WTC11 (cell line): ENCODE measurements at regions not wholly inside any gene's neighbourhood (a gene's known extent, or its start where the extent isn't known, plus 50 kb on each side); places are given as distances from the start of the nearest gene placed in this dataset.

Experiments
- ATAC-seq: fragments of 200-7000 bp; cut with Tn5 transposase; 2 replicates; pipeline ENCODE4 v1.10.0; 2021; ENCODE audit warnings: mild to moderate bottlenecking, moderate library complexity
- CTCF ChIA-PET: fragments of 300-600 bp; sonication (Branson Sonifier 250); formaldehyde crosslinking; loops from one replicate; lab custom pipeline; 2021; ENCODE audit warnings: antibody characterized with exemption; lab: Charles Lee
- POLR2A ChIA-PET: fragments of 350-600 bp; sonication (Branson Sonifier 250); formaldehyde crosslinking; loops from one replicate; lab custom pipeline; 2021; ENCODE audit warnings: antibody characterized with exemption; lab: Charles Lee
- DNase-seq: peaks from one replicate; pipeline ENCODE4 v3.0.0; 2021; ENCODE audit warnings: low spot score
- H3K27ac Mint-ChIP-seq: 2 replicates; pipeline ENCODE4 v1.8.0; 2021; ENCODE audit warnings: mixed read lengths
- H3K27me3 Mint-ChIP-seq: 2 replicates; pipeline ENCODE4 v1.8.0; 2021; ENCODE audit warnings: low read depth, mild to moderate bottlenecking, moderate library complexity, mixed read lengths
- H3K36me3 Mint-ChIP-seq: 2 replicates; pipeline ENCODE4 v1.8.0; 2021; ENCODE audit warnings: mixed read lengths
- H3K4me1 Mint-ChIP-seq: 2 replicates; pipeline ENCODE4 v1.8.0; 2022; ENCODE audit warnings: mixed read lengths
- H3K4me3 Mint-ChIP-seq: 2 replicates; pipeline ENCODE4 v1.8.0; 2021; ENCODE audit warnings: mild to moderate bottlenecking, moderate library complexity, mixed read lengths
- H3K9me3 Mint-ChIP-seq: 2 replicates; pipeline ENCODE4 v1.8.0; 2021; ENCODE audit warnings: mixed read lengths
- ARID4B ChIP-seq: sonication (generic); formaldehyde crosslinking; IDR thresholded peaks from 2 replicates; pipeline ENCODE4 v1.8.0; 2023; ENCODE audit warnings: missing genetic modification reagents, mild to moderate bottlenecking, borderline replicate concordance
- ATF1 ChIP-seq: sonication (generic); formaldehyde crosslinking; IDR thresholded peaks from 2 replicates; pipeline ENCODE4 v1.8.1; 2023; ENCODE audit warnings: mild to moderate bottlenecking, moderate library complexity, missing genetic modification reagents
- ATF2 ChIP-seq: sonication (generic); formaldehyde crosslinking; IDR thresholded peaks from 2 replicates; pipeline ENCODE4 v1.8.1; 2022; ENCODE audit warnings: low read depth, missing genetic modification reagents, borderline replicate concordance
- ATF3 ChIP-seq: sonication (generic); formaldehyde crosslinking; conservative IDR thresholded peaks from 2 replicates; pipeline ENCODE4 v1.8.1; 2022; ENCODE audit warnings: mild to moderate bottlenecking, missing genetic modification reagents
- CTCF ChIP-seq: fragments of 200-600 bp; IDR thresholded peaks from 2 replicates; pipeline ENCODE4 v1.8.0; 2022; ENCODE audit warnings: antibody characterized with exemption
- E2F1 ChIP-seq: sonication (generic); formaldehyde crosslinking; IDR thresholded peaks from 2 replicates; pipeline ENCODE4 v1.8.0; 2022; ENCODE audit warnings: mild to moderate bottlenecking, missing genetic modification reagents
- E2F4 ChIP-seq: sonication (generic); formaldehyde crosslinking; IDR thresholded peaks from 2 replicates; pipeline ENCODE4 v1.8.1; 2022; ENCODE audit warnings: low read depth, mild to moderate bottlenecking, moderate library complexity, missing genetic modification reagents, borderline replicate concordance
- FOXP4 ChIP-seq: sonication (generic); formaldehyde crosslinking; IDR thresholded peaks from 2 replicates; pipeline ENCODE4 v1.8.0; 2022; ENCODE audit warnings: mild to moderate bottlenecking, missing genetic modification reagents
- GTF2I ChIP-seq: fragments of 250-450 bp; sonication (Bioruptor Pico); conservative IDR thresholded peaks from 2 replicates; pipeline ENCODE4 v1.4.0; 2021; ENCODE audit warnings: mild to moderate bottlenecking
- HMGA2 ChIP-seq: fragments of 250-450 bp; sonication (Bioruptor Pico); IDR thresholded peaks from 2 replicates; pipeline ENCODE4 v1.4.0; 2021; ENCODE audit warnings: mild to moderate bottlenecking, moderate library complexity
- IRF2 ChIP-seq: sonication (generic); formaldehyde crosslinking; IDR thresholded peaks from 2 replicates; pipeline ENCODE4 v1.8.0; 2022; ENCODE audit warnings: low read depth, missing genetic modification reagents, borderline replicate concordance
- JUN ChIP-seq: sonication (generic); formaldehyde crosslinking; IDR thresholded peaks from 2 replicates; pipeline ENCODE4 v1.8.0; 2023; ENCODE audit warnings: mild to moderate bottlenecking, missing genetic modification reagents
- MLX ChIP-seq: sonication (generic); formaldehyde crosslinking; IDR thresholded peaks from 2 replicates; pipeline ENCODE4 v1.8.1; 2023; ENCODE audit warnings: mild to moderate bottlenecking, missing genetic modification reagents, moderate library complexity
- MXD4 ChIP-seq: fragments of 250-450 bp; sonication (Bioruptor Pico); IDR thresholded peaks from 2 replicates; pipeline ENCODE4 v1.8.0; 2021; ENCODE audit warnings: mild to moderate bottlenecking, moderate library complexity, borderline replicate concordance
- SMAD3 ChIP-seq: sonication (generic); formaldehyde crosslinking; IDR thresholded peaks from 2 replicates; pipeline ENCODE4 v1.8.0; 2022; ENCODE audit warnings: missing genetic modification reagents, mild to moderate bottlenecking, borderline replicate concordance
- SOX15 ChIP-seq: fragments of 250-450 bp; sonication (Bioruptor Pico); IDR thresholded peaks from 2 replicates; pipeline ENCODE4 v1.9.0; 2021; ENCODE audit warnings: mild to moderate bottlenecking
- SP1 ChIP-seq: sonication (generic); formaldehyde crosslinking; conservative IDR thresholded peaks from 2 replicates; pipeline ENCODE4 v1.8.1; 2022; ENCODE audit warnings: missing genetic modification reagents
- USF1 ChIP-seq: sonication (generic); formaldehyde crosslinking; IDR thresholded peaks from 2 replicates; pipeline ENCODE4 v1.8.0; 2022; ENCODE audit warnings: mild to moderate bottlenecking, missing genetic modification reagents
- ZNF138 ChIP-seq: sonication (generic); formaldehyde crosslinking; conservative IDR thresholded peaks from 2 replicates; pipeline ENCODE4 v1.8.1; 2022; ENCODE audit warnings: mild to moderate bottlenecking, moderate library complexity, missing genetic modification reagents
- ZNF671 ChIP-seq: fragments of 250-450 bp; sonication (Bioruptor Pico); IDR thresholded peaks from 2 replicates; pipeline ENCODE4 v1.8.0; 2021; ENCODE audit warnings: mild to moderate bottlenecking

GRCh38 chr3:102544741-102545140 is 109.9 kb downstream of the ZPLD1 start:
- DNase-seq (no peak), ATAC-seq (no peak)
- H3K27ac Mint-ChIP-seq, result no peak overlapping the region
- ChIA-PET CTCF (no interaction called here), POLR2A (no interaction called here)
- TF ChIP-seq E2F4 (CRISPR knock-in tag) (no peak), HMGA2 (CRISPR knock-in tag) (no peak), SMAD3 (CRISPR knock-in tag) (no peak), ZNF138 (CRISPR knock-in tag) (no peak), FOXP4 (CRISPR knock-in tag) (no peak), ZNF671 (CRISPR knock-in tag) (no peak), SOX15 (CRISPR knock-in tag) (no peak), E2F1 (CRISPR knock-in tag) (no peak), IRF2 (CRISPR knock-in tag) (no peak)
- H3K4me1 Mint-ChIP-seq, result peaks cover 3% of the 10 kb centered on the region; the same call in 1 of the 2 replicates
- H3K27me3 Mint-ChIP-seq, result no peaks in the 10 kb centered on the region
- H3K36me3 Mint-ChIP-seq, result no peaks in the 10 kb centered on the region
- no peak overlapping the region for H3K4me3 Mint-ChIP-seq
- H3K9me3 Mint-ChIP-seq, result no peaks in the 10 kb centered on the region

- Mint-ChIP-seq H3K27ac (no peak overlapping the region), H3K36me3 (no peaks in the 10 kb centered on the region), H3K9me3 (no peaks in the 10 kb centered on the region), H3K4me3 (no peak overlapping the region), H3K4me1 (peaks cover 3% of the 10 kb centered on the region; the same call in 1 of the 2 replicates), H3K27me3 (no peaks in the 10 kb centered on the region)
- ATAC-seq, result no peak
- POLR2A ChIA-PET, result no interaction called here
- DNase-seq, result no peak
- CTCF ChIA-PET, result no interaction called here
- TF ChIP-seq MLX (CRISPR knock-in tag), result no peak
- no peak for TF ChIP-seq CTCF
- TF ChIP-seq USF1 (CRISPR knock-in tag), result no peak
- no peak for TF ChIP-seq JUN
- no peak for TF ChIP-seq MXD4 (CRISPR knock-in tag)
- TF ChIP-seq GTF2I (CRISPR knock-in tag), result no peak
- no peak for TF ChIP-seq ATF2 (CRISPR knock-in tag)
- no peak for TF ChIP-seq ARID4B (CRISPR knock-in tag)
- TF ChIP-seq ATF3 (CRISPR knock-in tag), result no peak
- TF ChIP-seq SP1 (CRISPR knock-in tag), result no peak
- TF ChIP-seq ATF1 (CRISPR knock-in tag), result no peak
Measured at GRCh38 chr3:102545276-102545675, 110.5 kb downstream of the ZPLD1 start.
